HepG2 (cell line): ENCODE measurements at regions not wholly inside any gene's neighbourhood (a gene's known extent, or its start where the extent isn't known, plus 50 kb on each side); places are given as distances from the start of the nearest gene placed in this dataset.

Experiments used
- ATAC-seq: fragments of 200-7000 bp; cut with Tn5 transposase; 3 replicates; pipeline ENCODE4 v1.9.1; 2020; ENCODE audit warnings: mild to moderate bottlenecking, moderate library complexity
- BruUV-seq: library from RNA; stranded (reverse); fragments of 400-500 nt; replicated peaks from 2 replicates; lab custom pipeline; 2021; lab: Mats Ljungman, UMichigan
- CTCF ChIA-PET: fragments of 300-600 bp; formaldehyde crosslinking; extraction: SDS; loops from one replicate; lab custom pipeline; 2021; ENCODE audit warnings: low total read pairs, inconsistent platforms, low intra/inter-chr PET ratio; lab: Yijun Ruan, JAX
- POLR2A ChIA-PET: fragments of 350-600 bp; sonication (Branson Sonifier 250); formaldehyde crosslinking; loops from one replicate; lab custom pipeline; 2020; ENCODE audit warnings: antibody characterized with exemption, inconsistent platforms; lab: Yijun Ruan, JAX
- DNase-seq: peaks from one replicate; pipeline ENCODE4 v3.0.0-alpha.2; 2015; ENCODE audit warnings: low spot score
- FAIRE-seq: peaks from 3 replicates; lab custom pipeline; 2011; peaks lifted over from hg19 to GRCh38; lab: Jason Lieb, UNC
- H2AFZ ChIP-seq: one replicate; pipeline ENCODE4 v1.6.1; 2011; ENCODE audit warnings: low read length, inconsistent platforms
- H3K27ac ChIP-seq: fragments of 300-600 bp; 3 replicates; pipeline ENCODE4 v1.8.0; 2011; ENCODE audit warnings: mixed run types, mild to moderate bottlenecking, mixed read lengths, low read length, inconsistent platforms; ENCODE audit not compliant: insufficient read depth; ENCODE audit errors: extremely low read length
- H3K27me3 ChIP-seq, 2 experiments: fragments of 200-600 bp in 1 of 2; 2 replicates in 1 of 2; 3 replicates in 1 of 2; pipeline versions ENCODE4 v1.6.0 to v1.8.0; 2011; ENCODE audit warnings: low read length in 2 of 2, mild to moderate bottlenecking in 2 of 2, moderate library complexity in 2 of 2, inconsistent platforms in 1 of 2; ENCODE audit not compliant: insufficient read depth in 2 of 2, control insufficient read depth in 1 of 2
- H3K36me3 ChIP-seq, 2 experiments: fragments of 200-600 bp in 1 of 2; replicated peaks in 1 of 2; 2 replicates in 1 of 2; 3 replicates in 1 of 2; pipeline versions ENCODE4 v1.5.1 to v1.8.0; 2011; ENCODE audit warnings: low read length in 2 of 2, inconsistent platforms in 1 of 2; ENCODE audit not compliant: insufficient read depth in 2 of 2, control insufficient read depth in 1 of 2
- H3K4me1 ChIP-seq: 2 replicates; pipeline ENCODE4 v1.5.1; 2012; ENCODE audit warnings: low read length, inconsistent platforms; ENCODE audit not compliant: insufficient read depth
- H3K4me2 ChIP-seq: 2 replicates; pipeline ENCODE4 v1.6.0; 2011; ENCODE audit warnings: low read depth, low read length, inconsistent platforms
- H3K4me3 ChIP-seq, 3 experiments: fragments of 200-600 bp in 1 of 3; sonication (generic), shearing (Covaris generic) in 1 of 3; replicated peaks in 1 of 3; 2 replicates each; pipeline ENCODE4 v1.5.1; 2011 to 2016; ENCODE audit warnings: low read length in 3 of 3, inconsistent platforms in 2 of 3, low read depth in 2 of 3, mild to moderate bottlenecking in 2 of 3, control low read depth in 1 of 3, mixed read lengths in 1 of 3; ENCODE audit not compliant: insufficient read depth in 1 of 3
- H3K79me2 ChIP-seq: one replicate; pipeline ENCODE4 v1.6.1; 2011; ENCODE audit warnings: low read length, inconsistent platforms; ENCODE audit not compliant: insufficient read depth
- H3K9ac ChIP-seq: 2 replicates; pipeline ENCODE4 v1.6.0; 2011; ENCODE audit warnings: mild to moderate bottlenecking, low read depth, low read length, inconsistent platforms; ENCODE audit not compliant: insufficient read depth
- H3K9me3 ChIP-seq: 2 replicates; pipeline ENCODE4 v1.5.1; 2012; ENCODE audit warnings: mild to moderate bottlenecking, low read length
- H4K20me1 ChIP-seq: 2 replicates; pipeline ENCODE4 v1.6.0; 2011; ENCODE audit warnings: inconsistent platforms, mild to moderate bottlenecking, low read length, moderate library complexity; ENCODE audit not compliant: insufficient read depth
- BRF2 ChIP-seq: sonication (generic); formaldehyde crosslinking; IDR thresholded peaks from 2 replicates; pipeline ENCODE4 v1.8.1; 2022; ENCODE audit warnings: mild to moderate bottlenecking, missing genetic modification reagents
- GABPB1 ChIP-seq: IDR thresholded peaks from 2 replicates; pipeline ENCODE4 v1.6.1; 2016; ENCODE audit warnings: mild to moderate bottlenecking, missing genetic modification reagents, moderate library complexity, missing compliant biosample characterization
- HMGXB3 ChIP-seq: sonication (generic); formaldehyde crosslinking; IDR thresholded peaks from 2 replicates; pipeline ENCODE4 v1.4.0; 2020; ENCODE audit warnings: missing genetic modification reagents, borderline replicate concordance
- KDM1A ChIP-seq: IDR thresholded peaks from 2 replicates; pipeline ENCODE4 v1.6.1; 2016; ENCODE audit warnings: missing compliant biosample characterization
- LBX2 ChIP-seq: sonication (generic); formaldehyde crosslinking; IDR thresholded peaks from 2 replicates; pipeline ENCODE4 v1.5.0; 2020; ENCODE audit warnings: missing genetic modification reagents, mild to moderate bottlenecking, borderline replicate concordance
- MED1 ChIP-seq: sonication (generic); formaldehyde crosslinking; IDR thresholded peaks from 2 replicates; pipeline ENCODE4 v1.4.0; 2020; ENCODE audit warnings: missing genetic modification reagents
- NFE2L1 ChIP-seq: sonication (generic); formaldehyde crosslinking; IDR thresholded peaks from 2 replicates; pipeline ENCODE4 v1.4.0; 2020; ENCODE audit warnings: missing genetic modification reagents, mild to moderate bottlenecking, borderline replicate concordance
- RELA ChIP-seq: sonication (generic); formaldehyde crosslinking; IDR thresholded peaks from 2 replicates; pipeline ENCODE4 v1.4.0; 2020; ENCODE audit warnings: missing genetic modification reagents
- RERE ChIP-seq: IDR thresholded peaks from 2 replicates; pipeline ENCODE4 v1.6.1; 2016; ENCODE audit warnings: low read depth, missing genetic modification reagents, missing compliant biosample characterization
- SIX1 ChIP-seq: sonication (generic); formaldehyde crosslinking; IDR thresholded peaks from 2 replicates; pipeline ENCODE4 v1.4.0; 2020; ENCODE audit warnings: missing genetic modification reagents, borderline replicate concordance
- STAT5B ChIP-seq: sonication (generic); formaldehyde crosslinking; IDR thresholded peaks from 2 replicates; pipeline ENCODE4 v1.4.0; 2020; ENCODE audit warnings: missing genetic modification reagents
- TBX3 ChIP-seq: fragments of 450-650 bp; IDR thresholded peaks from 2 replicates; pipeline ENCODE4 v1.6.1; 2017; ENCODE audit warnings: antibody characterized with exemption, mild to moderate bottlenecking, inconsistent platforms, borderline replicate concordance
- ZNF256 ChIP-seq: sonication (generic); formaldehyde crosslinking; conservative IDR thresholded peaks from 2 replicates; pipeline ENCODE4 v1.4.0; 2020; ENCODE audit warnings: missing genetic modification reagents
- ZNF263 ChIP-seq: sonication (generic); formaldehyde crosslinking; IDR thresholded peaks from 2 replicates; pipeline ENCODE4 v1.4.0; 2020; ENCODE audit warnings: missing genetic modification reagents
- ZNF772 ChIP-seq: sonication (generic); formaldehyde crosslinking; IDR thresholded peaks from 2 replicates; pipeline ENCODE4 v1.5.0; 2020; ENCODE audit warnings: mild to moderate bottlenecking, missing genetic modification reagents
- WGBS: methylation state at CpG from one replicate; pipeline ENCODE4 v1.1.6; 2017; ENCODE audit warnings: low lambda C conversion rate; 5-methylcytosine and 5-hydroxymethylcytosine counted together
- in situ Hi-C: cut with HindIII; loops from 2 replicates; pipeline ENCODE4 v1.10.0; 2017; ENCODE audit warnings: low pct_unique_long_range_greater_than_20kb; ENCODE audit not compliant: extremely low pct_ligation_motif_present
- intact Hi-C: fragments of 100-400 bp; cut with micrococcal nuclease; formaldehyde crosslinking; loops from one replicate; pipeline ENCODE4 v1.10.0; 2022; ENCODE audit not compliant: unreplicated experiment

- H2AFZ ChIP-seq = no peak overlapping the region
- CTCF ChIA-PET = no interaction called here
- intact Hi-C loops = no loop called here
- H3K27ac ChIP-seq = no peak overlapping the region
- no peak for ATAC-seq
- POLR2A ChIA-PET = no interaction called here
- no peak for FAIRE-seq
- H3K79me2 ChIP-seq = no peaks in the 10 kb centered on the region
- DNase-seq = no peak
- peaks cover 6% of the 10 kb centered on the region for H3K4me1 ChIP-seq
- peaks cover 1 to 52% of the 10 kb centered on the region in 2 experiments; a peak in 4 of 5 replicates for H3K27me3 ChIP-seq
- no peaks in the 10 kb centered on the region for H3K36me3 ChIP-seq
- 40% methylated on average over 4 of the region's 9 CpGs for WGBS
- no TSS peak for BruUV-seq
- in situ Hi-C loops = no loop called here
- H3K9me3 ChIP-seq = no peaks in the 10 kb centered on the region
- H4K20me1 ChIP-seq = 0 out of 2 replicates have a peak, but pooled peaks cover 1% of the 10 kb centered on the region
- no peak overlapping the region for H3K4me3 ChIP-seq
- H3K4me2 ChIP-seq = no peak overlapping the region
- no peak overlapping the region for H3K9ac ChIP-seq
- no peak for TF ChIP-seq ZNF263 (CRISPR knock-in tag)
- TF ChIP-seq LBX2 (CRISPR knock-in tag) = no peak
- no peak for TF ChIP-seq RERE (CRISPR knock-in tag)
- TF ChIP-seq RELA (CRISPR knock-in tag) = no peak
- no peak for TF ChIP-seq STAT5B
- TF ChIP-seq SIX1 (CRISPR knock-in tag) = no peak
- no peak for TF ChIP-seq HMGXB3 (CRISPR knock-in tag)
- TF ChIP-seq GABPB1 (CRISPR knock-in tag) = no peak
- TF ChIP-seq ZNF256 = no peak
- no peak for TF ChIP-seq TBX3
- no peak for TF ChIP-seq NFE2L1 (CRISPR knock-in tag)
- no peak for TF ChIP-seq ZNF772
- TF ChIP-seq KDM1A (CRISPR knock-in tag) = no peak
- TF ChIP-seq BRF2 (CRISPR knock-in tag) = no peak
- no peak for TF ChIP-seq MED1
Measured at GRCh38 chr15:100768501-100768931, 111.1 kb upstream of the ALDH1A3 start.
